Stimulated activated CD8-positive, alpha-beta memory T cell treated with anti-CD3 and anti-CD28 coated beads, Interleukin-4, amount 100 ng/mL, for 24 hours (primary cell): ENCODE measurements at regions not wholly inside any gene's neighbourhood (a gene's known extent, or its start where the extent isn't known, plus 50 kb on each side); places are given as distances from the start of the nearest gene placed in this dataset.

Source experiments
- DNase-seq: peaks from one replicate; pipeline ENCODE4 v3.0.0-alpha.2; 2020; ENCODE audit warnings: low read depth

DNA sequence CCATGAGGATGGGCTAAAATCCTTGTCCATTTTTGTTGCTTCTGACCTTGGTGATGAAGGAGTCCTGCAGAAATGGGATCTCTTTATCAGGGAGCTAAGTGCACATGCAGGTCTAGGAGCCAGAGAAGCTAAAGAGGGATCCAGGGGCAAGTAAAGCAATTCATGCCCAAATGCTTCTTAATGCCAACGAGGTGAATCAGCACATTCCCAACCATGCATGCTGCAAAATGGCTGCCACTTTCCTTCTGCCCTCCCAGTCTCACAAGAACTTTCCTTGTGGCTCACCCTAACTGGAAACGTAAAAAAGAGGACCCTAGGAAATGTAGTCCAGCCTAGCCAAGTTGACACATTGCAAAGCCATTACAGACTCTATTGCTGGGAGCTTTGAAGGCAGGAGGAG is 298.4 kb downstream of the MAFB start:
- no peak for DNase-seq

DNA sequence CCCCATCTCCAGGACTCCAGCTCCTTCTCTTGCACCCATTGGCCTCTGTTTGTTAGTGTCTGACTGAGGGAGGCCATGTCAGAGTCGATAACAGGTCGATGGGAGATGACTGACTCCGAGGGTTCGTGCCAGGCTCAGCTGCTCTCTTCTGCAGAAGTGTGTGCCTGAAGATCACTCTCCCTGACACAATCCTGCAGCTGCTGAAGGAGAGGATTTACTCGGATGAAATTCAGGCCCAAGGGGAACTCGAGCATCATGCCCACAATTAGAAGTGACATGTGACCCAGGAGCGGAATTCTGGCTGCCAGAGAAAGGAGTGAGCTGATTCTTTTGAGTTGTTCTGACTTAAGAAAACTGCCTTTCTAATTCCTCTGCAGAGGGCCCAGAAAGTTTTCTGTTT is 318.2 kb downstream of the MAFB start:
- no peak for DNase-seq

DNA sequence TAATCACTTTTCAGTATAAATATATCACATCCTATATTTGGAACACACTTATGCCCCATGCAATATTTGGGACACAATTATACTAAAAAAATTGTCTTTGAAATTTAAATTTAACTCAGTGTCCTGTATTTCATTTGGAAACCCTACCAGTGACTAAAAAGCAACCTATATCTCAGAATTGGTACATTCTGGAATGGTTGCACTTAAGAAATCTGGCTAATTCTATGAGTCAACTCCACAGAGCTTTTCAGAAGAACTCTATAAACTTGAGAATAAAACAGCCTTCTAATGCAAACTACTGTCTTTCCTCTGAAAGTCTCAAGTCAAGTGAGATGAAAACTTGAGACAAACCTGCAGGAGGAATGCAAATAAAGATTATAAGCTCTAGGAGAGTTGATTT is 320.2 kb downstream of the MAFB start:
- no peak for DNase-seq

DNA sequence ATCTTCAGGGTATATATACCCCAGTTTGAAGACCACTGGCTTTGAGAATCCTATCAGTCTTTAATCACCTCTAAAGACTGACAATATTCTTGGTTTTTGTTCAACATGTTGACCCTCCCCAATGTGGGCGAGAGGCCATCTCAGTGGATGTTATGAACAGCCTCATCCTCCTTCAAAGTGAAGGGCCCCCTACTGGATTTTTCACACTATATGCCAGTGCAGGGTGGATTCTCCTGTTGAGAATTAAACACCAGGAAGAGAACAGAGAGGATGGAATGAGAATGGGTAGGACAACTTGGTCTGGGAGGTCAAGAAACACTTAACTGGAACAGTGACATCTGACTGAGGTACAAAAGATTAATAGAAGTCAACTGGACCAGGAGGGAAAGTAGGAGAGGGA is 327.1 kb downstream of the MAFB start:
- no peak for DNase-seq

DNA sequence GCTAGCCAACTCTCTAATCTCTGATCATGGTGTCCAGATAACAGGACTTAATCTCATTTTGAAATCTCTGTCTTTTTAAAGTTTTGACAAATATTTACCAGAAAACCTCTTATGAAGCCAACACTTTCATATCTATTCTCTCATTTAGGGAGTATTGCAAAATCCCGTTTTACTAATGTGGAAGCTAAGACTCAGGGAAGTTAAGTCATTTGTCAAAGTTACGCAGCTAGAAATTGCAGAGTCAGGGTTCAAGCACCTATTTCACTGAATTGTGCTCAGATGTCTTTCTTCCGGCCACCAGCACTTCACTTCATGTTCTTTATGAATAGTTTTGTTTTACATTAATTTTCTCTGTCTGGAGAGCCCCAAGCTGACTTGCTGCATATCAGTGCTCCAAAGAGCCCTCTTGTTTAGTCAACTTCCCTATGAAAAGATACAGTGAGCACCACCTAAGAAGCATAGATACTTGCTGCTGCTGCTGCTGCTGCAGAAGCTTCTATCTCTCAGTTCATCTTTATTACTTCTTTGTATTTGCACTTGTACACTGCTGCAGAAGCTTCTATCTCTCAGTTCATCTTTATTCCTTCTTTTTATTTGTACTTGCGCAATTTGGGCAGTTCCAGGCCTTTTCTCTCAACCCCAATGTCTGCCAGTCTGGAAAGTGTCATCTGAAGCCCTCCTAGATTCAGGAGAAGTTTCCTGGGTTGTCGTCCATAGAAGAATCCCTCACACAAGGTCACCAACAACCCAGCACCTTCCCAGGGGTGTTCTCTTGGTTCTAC is 329.7 kb downstream of the MAFB start:
- DNase-seq, result no peak

DNA sequence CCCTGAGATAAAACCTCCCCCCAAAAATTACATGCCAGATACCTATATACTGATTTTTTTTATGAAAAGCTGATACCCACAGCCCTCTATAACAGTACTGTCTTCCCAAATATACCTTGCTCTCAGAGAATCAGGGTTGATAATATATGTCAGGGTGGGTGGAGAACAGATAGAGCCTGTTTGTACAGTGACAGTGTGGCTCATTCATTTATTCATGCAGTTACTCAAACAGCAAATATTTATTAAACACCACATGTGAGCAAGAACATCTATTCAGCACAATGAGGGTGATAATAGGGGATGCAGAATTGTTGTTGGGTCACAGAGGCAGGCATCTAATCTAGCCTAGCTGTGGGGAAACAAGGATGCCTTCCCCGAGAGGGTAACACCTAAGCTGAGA is 334.2 kb downstream of the MAFB start:
- no peak for DNase-seq

DNA sequence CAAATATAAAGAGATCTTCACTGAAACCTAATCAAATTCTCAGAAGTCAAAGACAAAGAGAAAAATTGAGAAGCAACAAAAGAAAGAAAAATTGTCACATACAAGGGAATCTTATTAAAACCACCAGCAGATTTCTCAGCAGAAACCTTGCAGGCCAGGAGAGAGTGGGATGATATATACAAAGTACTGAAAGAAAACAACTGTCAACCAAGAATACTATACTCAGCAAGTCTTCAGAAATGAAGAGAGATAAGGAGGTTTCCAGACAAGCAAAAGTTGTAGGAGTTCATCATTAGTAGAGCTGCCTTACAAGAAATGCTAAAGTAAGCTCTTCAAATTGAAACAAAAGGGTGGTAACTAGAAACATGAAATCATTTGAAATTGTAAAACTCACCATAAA is 345.6 kb downstream of the MAFB start:
- DNase-seq, result no peak

DNA sequence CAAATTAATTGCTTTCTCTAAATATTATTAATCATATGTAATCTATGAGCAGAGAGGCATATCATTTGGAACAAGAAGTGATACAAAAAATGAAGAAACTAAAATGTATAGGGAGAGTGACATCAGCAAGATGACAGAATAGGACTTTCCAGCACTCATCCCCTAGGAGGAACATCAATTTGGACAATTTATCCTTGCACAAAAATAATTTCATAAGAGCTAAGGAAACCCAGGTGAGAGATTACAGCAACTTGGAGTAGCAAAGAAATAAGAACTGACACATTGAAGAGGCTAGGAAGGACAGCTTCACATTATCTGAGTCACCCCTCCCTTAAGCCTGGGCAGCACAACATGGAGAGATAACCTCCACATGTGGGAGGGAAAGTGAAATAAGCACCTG is 347.5 kb downstream of the MAFB start:
- no peak for DNase-seq

DNA sequence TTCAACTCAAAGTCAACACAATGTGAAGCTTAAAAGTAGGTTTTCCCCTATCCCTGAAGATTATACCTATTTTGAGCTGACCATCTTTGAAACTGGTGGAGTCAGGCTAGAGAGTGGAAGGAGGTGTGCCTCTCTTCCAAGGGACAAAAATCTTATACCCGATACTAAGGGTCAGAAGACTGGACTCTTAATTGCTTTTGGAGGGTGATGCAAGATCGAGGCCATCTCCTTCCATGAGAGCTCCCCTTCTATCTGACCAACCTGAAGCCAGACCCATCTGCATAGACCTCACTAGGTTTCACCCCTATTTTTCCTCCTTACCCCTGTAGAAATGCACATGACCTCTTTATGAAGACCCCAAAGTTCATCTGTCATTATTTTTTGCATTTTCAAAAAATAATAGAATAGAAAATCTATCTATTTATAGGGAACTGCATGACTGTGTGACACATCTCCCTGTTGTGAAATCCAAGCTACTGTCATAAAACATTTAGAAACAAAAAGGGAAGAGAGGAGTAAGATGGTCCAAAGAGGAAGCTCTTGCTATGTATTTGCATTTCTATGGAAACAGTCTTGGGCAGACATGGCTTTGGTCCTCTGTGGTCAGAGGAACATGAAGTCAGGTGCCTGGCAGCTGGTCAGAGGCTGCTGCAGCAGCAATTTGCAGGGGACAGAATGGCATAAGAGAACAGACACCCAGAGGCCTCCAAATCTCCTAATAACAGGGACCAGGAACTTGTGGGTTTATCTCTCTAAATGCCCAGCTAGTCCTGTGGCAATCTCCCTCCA is 349.2 kb downstream of the MAFB start:
- DNase-seq, result no peak

DNA sequence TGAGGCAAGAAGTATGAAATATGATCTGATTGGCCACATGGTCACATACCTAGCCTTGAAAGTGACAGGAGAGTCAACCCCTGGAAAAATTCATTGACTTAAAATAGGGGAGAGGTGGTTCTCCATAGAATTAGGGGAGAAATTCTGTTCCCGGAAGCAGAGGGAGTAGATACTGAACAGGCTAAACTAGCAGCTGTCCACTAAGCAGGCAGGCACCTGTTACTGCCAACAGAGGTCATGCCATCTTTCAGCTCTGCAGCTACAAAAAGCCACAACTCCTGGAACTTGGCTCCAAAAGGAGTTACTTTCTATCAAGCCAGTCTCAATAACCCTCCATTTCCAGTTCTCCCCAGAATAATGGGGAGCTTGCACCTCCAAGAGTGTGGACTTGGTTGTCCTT is 352.5 kb downstream of the MAFB start:
- DNase-seq, result no peak

DNA sequence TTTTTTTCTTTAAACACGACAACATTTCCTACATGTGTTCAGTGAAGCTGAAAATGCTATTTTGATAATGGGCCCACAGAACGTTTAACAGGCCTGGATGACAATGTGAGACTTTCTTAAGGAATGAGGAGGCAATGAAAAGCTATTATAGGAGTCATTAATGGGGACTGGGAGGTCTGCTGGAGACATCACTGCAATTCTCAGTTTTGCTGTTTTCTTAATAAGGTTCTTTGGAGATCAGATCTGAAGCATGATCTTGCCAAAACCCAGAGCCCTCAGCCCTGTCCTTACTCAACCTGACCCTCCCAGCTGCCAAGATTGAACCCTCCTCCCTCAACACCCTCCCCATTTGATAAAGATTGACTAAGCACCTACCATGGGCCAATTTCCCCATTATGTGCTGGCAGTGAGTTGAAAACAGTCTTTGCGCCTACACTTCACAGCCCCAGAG is 353.1 kb downstream of the MAFB start:
- no peak for DNase-seq

DNA sequence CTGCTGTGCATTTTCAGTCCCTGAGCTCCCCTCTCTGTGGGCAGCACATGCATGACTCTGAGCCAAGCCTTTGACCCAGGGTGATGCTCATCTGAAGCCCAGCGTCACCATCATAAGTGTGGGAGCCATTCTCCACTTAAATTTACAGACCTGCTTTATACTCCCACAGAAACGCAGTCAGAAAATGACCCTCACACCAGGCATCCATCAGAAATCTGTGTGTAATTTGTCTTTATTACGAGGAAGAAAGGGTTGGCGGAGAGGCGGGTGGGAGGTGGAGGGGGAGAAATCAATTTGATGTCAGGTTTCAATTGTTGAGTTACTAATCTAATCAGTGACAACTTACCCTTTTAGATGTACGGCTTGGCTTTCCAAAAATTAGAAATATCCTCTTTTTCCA is 353.6 kb downstream of the MAFB start:
- DNase-seq, result no peak

DNA sequence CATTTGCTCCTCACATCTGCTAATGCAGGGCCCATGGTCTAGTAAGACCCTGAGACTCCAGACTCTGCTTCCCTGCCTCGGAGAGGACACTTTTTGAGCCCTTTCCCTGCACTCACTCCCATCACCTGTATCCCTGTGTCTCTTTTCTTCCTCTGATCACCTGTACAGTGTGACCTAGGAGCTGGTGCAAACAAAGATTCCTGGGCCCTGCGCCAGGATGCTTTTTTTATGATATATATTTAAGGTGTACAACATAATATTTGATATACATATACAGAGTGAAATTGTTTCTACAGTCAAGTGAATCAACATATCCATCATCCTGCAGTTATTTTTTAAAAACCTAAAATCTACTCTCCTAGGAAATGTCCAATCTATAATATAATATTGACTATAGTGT is 355.4 kb downstream of the MAFB start:
- no peak for DNase-seq

DNA sequence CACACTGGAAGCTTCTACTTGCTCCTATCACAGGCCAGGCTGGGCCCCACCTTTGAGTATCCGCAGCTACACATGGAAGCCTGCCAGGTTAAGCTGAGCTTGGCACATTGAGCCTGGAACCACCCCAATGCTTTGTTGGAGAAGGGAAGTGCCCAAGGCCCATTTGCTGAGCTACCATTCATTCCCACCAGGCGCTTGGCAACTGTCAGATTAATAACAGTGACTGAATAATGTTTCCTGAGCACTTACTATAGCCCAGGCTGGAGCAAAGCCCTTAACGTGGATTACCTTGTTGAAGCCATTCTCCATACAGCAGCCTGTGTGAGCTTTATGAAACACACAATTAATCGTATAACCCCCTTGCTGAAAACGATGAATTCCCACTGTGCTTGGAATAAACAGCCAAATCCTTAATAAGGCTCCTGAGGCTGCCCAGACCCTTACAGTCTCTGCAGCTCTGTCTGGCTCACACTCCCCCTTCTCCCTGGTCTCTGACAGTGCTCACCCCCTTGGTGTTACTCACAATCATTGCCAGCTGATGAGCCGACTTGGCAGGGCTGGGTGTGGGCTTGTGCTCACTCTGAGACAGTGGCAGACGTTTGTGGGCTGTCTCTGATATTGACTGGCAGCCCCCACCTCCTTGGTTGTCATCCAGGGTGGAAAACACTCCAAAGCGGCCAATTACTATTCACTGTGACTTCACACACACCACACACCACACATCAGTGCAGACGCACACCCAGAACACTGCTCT is 357.1 kb downstream of the MAFB start:
- no peak for DNase-seq

DNA sequence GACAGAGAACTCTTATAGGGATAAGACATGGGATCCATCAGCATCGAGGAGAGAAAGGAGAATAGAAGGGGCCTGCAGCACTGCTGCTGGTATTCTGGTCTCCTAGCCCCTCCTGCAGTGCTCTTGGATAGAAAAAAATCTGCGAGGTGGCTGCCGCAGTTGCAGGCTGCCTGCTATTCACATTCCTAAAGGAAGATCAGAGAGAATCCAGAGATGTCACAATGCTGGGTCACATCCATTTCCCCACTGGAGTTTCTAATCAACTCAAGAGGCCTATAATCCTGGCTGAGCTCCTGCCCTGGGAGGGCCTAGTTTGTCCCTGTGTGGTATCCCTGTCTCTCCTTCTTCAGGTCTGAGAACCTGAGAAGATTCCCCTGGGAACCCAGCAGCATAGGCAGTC is 357.8 kb downstream of the MAFB start:
- no peak for DNase-seq

DNA sequence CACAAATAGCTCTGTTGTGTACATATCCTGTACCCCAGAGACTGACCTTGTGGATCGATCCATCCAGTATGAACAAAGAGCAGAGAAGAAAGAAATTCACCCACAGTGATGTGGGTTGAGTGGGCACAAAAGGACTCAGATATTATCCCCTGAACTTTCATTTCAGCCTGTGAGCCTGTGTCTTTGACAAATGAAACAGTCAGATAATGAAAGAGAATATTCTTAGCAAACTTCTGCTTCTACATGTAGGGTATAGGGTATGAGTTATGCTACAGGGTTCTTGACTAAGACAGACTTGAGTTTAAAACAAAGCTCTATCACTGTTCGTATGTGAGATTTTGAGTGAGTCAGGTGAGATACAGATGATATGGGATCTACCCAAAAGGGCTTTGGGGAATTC is 359.7 kb downstream of the MAFB start:
- DNase-seq, result no peak

DNA sequence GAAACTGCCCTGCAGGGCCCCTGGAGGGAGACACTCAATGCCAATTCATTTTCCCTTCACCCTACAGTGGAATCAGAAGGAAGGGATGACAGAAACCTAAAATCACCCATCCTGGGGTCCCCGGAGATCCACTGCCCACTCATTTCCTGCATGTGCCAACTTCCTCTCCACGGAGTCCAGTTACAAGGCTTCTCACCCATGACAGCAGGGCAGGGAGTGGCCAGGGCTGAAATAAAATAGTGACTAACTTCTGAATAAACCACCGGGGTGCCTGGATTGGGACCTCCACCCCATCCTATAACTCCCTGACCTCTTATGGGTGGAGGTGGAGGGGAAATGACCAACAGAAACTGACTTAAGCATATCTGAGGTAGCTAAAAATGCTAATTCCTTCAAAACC is 362.3 kb downstream of the MAFB start:
- no peak for DNase-seq

DNA sequence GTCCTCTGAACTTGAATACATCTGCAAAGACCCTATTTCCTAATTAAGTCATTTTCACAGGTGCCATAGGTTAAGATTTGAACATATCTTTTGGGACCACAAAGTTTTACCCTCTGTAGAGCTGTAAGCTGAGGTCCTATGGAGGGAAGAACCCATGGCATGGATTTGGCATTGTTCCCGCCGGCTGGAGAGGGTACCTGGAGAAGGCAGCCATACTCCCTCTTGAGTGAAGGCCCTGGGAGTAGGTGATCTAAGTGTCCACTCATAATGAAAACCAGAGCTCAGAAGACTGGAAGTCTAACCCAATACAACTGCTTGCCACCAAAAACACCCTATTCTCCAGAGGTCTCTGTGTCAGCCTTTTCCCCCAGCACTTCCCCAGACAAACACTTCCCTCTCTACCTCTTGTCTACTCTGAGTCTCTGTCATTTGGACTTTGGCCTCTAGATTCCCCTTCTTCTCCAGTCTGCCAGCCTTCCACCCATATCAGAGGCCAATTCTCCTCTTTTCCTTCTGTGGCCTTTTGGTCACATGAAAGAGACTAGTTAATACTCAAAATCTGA is 363.9 kb downstream of the MAFB start:
- DNase-seq, result no peak

DNA sequence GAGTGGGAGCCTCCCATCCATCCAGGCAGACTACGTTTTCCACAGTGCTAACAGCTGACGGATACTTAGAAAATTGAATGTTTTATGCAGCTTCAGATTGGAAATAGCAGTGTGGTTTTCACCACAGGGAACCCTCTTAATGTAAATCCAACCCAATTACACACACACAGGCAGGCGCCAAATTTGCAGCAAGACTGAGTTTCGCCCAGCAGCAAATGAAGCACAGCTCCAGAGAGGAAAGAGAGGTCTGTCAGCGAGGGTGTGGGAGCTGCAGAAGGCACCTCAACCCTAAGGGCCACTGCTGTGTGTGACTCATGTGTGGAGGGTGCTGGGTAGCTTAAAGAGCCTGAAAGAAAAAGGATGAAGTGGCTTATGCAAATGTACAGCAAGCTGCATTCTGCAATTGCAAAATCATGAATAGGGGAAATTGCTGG is 365.7 kb downstream of the MAFB start:
- DNase-seq, result no peak

DNA sequence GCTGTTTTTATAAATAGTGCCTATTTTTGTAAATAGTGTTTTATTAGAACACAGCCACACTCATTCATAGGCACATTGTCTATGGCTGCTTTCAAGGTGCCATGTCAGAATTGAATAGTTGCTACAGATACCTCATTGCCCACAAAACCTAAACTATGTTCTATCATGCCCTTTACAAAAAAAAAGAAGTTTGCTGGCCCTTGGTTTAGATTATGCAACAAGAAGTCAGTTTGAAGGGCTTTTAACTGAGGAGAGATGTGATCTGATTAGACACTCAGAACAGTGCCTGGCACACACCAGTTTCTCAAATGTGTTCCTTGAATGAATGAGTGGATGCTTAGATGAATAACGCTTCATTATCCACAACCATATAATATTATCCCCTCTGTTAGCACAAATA is 366.1 kb downstream of the MAFB start:
- DNase-seq, result no peak

DNA sequence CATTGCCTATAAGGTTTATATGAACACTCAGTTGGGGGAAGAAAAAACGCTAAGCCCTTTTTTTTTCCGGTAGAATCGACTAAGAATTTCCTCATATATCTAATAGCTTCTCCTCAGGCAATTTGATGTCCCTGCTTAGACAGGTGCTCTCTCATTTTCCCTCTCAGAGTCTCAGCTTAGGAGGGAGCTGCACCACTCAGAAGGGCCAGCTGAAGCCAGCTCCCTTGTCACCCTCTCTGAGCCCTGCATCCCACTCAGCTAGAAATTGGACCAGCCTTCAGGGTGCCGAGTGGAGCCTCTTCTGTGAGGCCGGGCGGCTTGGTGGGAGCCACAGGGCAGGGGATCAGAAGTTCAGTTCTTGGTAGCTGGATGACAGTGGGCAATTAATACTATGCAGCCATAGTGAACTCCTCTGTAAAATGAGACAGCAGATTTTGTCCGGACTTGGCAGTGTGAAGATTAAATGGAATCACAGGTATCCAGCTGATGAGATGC is 368.5 kb downstream of the MAFB start:
- DNase-seq, result no peak

DNA sequence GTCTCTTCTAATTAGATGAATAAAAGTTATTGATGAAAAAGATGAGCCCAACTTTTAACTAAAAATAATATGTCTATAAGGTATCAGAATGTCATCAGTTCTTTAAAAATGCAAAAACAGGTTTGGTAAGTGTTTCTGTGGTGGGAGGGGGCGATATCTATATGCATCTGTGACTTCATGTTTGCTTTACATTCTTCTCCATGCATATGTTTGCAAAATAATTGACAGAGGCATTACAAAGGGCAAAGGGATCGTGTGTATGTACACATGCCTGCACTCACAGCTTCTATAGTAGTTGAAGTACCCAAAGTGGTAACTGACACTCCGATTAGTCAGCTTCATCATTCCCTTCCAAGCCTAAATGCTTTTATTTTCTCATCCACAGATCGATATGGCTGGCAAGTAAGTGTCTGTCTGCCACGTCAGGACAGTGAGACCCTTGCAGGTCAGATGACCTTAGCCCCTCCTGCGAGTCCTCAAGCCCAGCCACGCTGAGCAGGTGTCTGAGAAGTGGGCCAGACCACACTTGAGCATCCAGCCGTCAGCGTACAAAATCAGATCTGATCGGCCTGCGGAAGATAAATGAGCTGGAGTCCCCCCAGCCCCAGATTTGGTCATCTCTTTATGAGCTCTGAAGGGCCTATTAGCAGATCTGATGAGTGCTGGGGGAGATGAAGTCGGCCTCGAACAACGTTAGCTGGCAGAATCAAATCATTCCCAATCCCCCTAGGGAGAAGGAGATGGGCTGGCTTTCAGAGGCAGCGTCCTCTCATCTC is 369.1 kb downstream of the MAFB start:
- no peak for DNase-seq
